ENCODE measurements at regions not wholly inside any gene's neighbourhood (a gene's known extent, or its start where the extent isn't known, plus 50 kb on each side); places are given as distances from the start of the nearest gene placed in this dataset.

GRCh38 chr12:115259968-115260747, 576.2 kb upstream of the TBX3 start:
- TF ChIP-seq EZH2 (IDR thresholded peaks at IDR 0.05; ENCODE audit: low read length, missing control alignments) (no peak), CTCF (conservative IDR thresholded peaks at IDR 0.05 in 1 of 2, IDR thresholded peaks at IDR 0.05 in 1 of 2; ENCODE audit: low read depth in 1 of 2, low read length in 2 of 2) (no peak)

Measured in fibroblast of lung (primary cell).